DMS79 (cell line): ENCODE measurements at regions not wholly inside any gene's neighbourhood (a gene's known extent, or its start where the extent isn't known, plus 50 kb on each side); places are given as distances from the start of the nearest gene placed in this dataset.

Source experiments
- DNase-seq: peaks from one replicate; lab custom pipeline; 2025; lab: John Stamatoyannopoulos, UW

- no peak for DNase-seq
Observed at GRCh38 chr18:75586130-75586889, 158.8 kb upstream of the SMIM21 start.

GRCh38 chr18:75582940-75583339 lies 155.4 kb upstream of the SMIM21 start:
- no peak for DNase-seq

GRCh38 chr18:75582406-75582821 lies 154.9 kb upstream of the SMIM21 start:
- no peak for DNase-seq

DNA sequence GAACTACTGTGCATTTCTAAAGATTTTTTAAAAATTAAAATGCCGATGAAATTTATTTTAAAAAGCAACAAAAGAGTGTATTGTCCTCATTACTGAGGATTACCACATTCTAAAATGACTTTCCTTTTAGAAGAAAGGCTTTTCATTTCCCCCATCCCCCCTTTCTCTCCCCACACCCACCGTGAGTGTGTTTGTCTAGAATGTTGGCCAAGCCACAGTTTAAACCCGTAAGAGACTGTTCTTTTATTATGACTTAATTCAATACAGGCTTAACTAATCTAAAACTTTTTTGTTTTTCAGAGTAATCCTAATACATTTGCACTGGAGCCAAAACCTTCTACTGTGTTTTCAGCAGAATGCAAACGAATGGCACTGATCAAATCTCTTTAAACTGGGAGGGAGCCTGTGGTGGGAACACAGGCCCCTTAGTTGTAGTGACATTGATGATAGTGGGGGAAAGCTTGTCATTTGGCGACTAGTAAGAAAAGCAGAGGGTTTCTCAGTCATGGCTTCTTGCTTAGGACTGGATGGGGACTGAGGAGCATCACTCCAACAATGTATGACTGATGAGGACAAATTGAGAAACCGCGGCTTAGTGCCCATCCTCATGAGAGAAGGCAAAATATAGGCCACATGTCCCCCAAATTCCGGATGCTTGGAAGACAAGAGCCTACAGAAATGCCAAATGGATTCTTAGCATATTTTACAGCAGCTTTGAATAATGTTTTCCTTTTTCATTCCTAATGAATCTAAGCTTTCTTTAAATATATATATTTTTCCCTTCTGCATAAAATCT lies 154.0 kb upstream of the SMIM21 start:
- no peak for DNase-seq

- DNase-seq, result no peak
Observed at GRCh38 chr18:75574187-75574586, 146.7 kb upstream of the SMIM21 start.

GRCh38 chr18:75563150-75563549 lies 135.6 kb upstream of the SMIM21 start:
- DNase-seq, result no peak

- no peak for DNase-seq
Observed at GRCh38 chr18:75562216-75562615, 134.7 kb upstream of the SMIM21 start.

DNA sequence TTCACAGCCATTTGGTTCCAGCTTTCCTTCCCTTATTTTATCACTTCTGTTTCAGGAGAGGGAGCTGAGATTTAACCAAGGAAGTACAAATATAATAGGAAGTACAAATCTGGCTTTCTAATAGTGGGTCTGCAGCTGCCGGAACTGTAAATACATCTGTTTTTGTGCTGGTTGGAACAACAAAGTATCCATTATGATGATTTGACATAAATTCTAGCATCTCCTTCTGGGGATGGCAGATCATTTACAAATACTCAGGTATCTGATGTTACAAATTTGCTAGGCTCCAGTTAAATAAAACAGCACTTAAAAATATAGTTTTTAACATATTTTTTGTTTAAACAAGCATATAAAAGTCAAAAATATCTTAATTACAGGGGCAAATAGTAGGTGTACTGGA lies 131.3 kb upstream of the SMIM21 start:
- DNase-seq, result no peak

- no peak for DNase-seq
Observed at GRCh38 chr18:75556841-75557240, 129.3 kb upstream of the SMIM21 start.

GRCh38 chr18:75554644-75555185 lies 127.2 kb upstream of the SMIM21 start:
- no peak for DNase-seq

- no peak for DNase-seq
Observed at GRCh38 chr18:75554176-75554575, 126.7 kb upstream of the SMIM21 start.

DNA sequence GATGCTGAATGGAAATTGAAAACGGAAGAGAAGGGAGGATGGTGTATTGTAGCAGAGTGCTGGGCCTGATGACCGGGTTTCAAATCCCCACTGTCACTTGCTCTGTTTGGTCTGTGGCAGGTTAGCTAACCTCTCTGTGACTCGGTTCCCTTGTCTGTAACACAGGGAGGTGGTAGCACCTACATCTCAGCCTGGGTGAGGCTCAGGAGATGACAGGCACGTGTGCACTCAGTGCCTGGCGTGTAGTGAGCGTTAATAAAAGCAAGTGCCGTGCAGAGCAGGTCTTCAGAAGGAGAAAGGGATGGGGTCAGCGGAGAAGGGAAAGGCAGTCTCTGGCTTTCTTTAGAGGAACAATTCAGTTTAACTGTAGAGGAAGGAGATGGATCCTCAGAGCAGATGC lies 125.5 kb upstream of the SMIM21 start:
- no peak for DNase-seq

DNA sequence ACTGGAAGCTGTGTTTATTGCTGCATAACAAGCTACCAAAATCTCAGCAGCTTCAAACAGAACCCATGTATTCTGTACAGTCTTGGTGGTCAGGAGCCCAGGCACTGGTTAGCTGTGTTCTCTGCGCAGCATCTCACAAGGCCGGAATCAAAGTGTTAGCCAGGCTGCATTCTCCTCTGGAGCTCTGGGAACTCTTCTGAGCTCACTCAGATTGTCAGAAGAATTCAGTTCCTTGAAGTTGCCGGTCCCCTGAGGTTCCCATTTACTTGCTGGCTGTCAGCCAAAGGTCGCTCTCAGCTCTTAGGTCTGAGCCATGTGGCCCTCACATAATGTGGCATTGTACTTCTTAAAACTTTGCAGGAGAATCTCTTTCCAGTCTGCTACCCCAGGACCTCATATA lies 123.6 kb upstream of the SMIM21 start:
- no peak for DNase-seq

DNA sequence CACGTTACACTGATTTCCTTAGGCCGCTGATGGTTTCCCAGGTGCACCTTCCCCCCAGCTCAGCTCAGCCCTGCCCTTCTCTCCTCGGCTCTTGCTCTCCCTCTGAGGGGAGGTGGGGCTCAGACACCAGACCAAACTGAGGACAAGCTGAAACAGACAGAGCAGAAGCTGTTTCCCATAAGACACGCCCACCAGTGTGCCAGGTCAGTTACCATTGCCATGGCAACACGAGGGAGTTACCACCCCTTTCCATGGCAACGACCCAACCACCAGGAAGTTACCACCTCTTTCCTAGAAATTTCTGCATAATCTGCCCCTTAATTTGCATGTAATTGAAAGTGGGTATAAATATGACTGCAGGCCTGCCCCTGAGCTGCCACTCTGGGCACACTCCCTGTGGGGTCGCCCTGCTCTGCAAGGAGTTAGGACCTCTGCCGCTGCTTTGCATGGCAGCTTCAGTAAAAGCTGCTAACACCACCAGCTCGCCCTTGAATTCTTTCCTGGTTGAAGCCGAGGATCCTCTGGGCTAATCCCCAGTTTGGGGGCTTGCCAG lies 120.9 kb upstream of the SMIM21 start:
- DNase-seq, result no peak

DNA sequence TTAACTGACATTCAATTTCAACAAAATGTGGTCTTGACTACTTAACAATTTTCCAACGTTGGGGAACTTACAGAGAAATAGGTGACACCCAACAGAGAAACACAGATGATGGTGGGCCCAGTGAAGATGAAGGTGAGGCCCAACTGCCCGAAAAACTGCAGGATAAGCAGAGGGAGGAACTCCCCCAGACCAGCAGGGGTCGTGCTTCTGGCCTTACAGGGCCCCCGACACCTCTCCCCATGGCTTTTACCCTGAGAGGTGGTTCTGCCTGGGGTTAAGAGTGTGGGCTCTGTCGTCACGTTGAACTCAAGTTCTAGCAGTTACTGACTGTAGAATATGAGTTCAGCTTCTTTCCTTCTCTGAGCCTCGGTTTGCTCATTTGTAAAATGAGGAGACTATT lies 119.5 kb upstream of the SMIM21 start:
- no peak for DNase-seq

DNA sequence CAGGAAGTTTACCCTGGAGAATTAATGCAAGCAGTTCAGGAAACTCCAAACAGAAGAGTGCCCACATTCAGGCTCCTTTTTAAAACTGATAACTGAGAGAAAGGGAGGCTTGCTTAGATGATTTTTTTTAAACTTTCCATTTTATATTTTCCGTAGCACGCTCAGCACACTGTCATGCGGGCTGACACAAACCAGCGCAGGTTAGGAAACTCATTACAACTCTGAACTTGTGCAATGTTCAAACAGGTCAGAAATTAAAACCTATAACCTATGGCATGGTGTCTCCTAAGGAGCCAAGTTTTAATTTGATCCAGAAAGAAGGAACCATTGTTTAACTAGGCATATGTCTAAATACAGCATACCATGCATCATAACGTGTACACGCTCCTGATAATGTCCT lies 117.7 kb upstream of the SMIM21 start:
- no peak for DNase-seq

GRCh38 chr18:75544496-75544895 lies 117.0 kb upstream of the SMIM21 start:
- no peak for DNase-seq

DNA sequence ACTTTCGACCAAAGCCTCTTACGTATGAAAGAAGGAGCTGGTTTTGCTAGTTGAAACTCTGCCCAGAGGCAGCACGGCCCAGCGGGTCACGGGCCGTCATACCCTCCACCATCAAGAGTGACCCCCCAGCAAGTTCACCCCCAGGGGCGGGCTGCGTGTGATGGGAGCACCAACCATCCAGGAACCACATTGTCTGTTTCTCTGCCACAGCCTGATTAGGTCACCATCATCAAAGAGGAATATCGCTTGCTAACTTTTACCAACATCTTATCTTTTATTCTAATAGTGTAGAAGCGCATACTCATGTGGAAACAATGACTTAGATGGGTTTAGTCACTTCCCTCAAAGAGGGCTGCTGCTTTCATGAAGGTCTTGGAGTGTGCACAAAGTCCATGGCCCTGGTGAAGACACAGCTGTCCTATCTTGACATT lies 116.6 kb upstream of the SMIM21 start:
- no peak for DNase-seq

DNA sequence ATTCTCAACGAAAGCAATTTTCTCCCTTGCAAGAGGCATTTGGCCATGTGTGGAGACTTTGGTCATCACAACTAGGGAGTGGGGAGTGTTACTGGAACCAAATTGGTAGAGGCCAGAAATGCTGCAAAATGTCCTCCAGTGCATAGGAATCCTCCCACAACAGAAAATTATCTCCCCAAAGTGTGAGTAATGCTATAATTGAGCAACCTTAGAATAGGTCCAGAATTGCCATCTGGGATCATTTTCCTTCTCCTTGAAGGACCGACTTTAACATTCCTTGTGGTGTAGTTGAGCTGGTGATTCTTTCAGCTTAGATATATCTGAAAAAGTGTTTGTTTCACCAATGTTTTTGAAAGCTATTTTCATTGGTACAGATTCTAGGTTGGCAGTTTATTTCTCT lies 111.2 kb upstream of the SMIM21 start:
- no peak for DNase-seq

- no peak for DNase-seq
Observed at GRCh38 chr18:75533950-75534349, 106.4 kb upstream of the SMIM21 start.

DNA sequence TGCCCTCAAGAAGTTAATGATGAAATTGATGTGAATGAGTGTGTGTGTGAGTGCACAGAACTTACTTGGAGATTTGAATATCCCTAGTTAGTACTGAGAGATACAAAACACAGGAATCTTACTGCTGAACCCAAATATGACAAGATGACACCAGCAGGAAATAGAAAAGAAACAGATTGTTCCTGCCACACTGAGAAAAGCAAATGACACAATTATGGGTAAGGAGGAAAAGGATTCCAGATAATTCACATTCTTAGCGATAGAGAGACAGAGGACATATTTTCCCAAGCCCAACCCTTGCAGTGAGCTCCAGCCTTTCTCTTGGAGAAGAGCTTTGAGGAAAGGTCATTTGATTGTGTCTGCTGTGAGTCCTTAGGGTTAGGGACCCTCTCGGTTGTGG lies 105.7 kb upstream of the SMIM21 start:
- no peak for DNase-seq

- no peak for DNase-seq
Observed at GRCh38 chr18:75531851-75532459, 104.5 kb upstream of the SMIM21 start.
